Lower lobe of right lung (tissue), 2 donors: ENCODE measurements at regions not wholly inside any gene's neighbourhood (a gene's known extent, or its start where the extent isn't known, plus 50 kb on each side); places are given as distances from the start of the nearest gene placed in this dataset.

Source experiments
- ATAC-seq, 2 donors: fragments of 200-7000 bp; cut with Tn5 transposase; one replicate each; pipeline ENCODE4 v1.9.1; 2020 to 2022; ENCODE audit warnings: mild to moderate bottlenecking in 2 of 2, moderate library complexity in 2 of 2
- DNase-seq: peaks from one replicate; pipeline ENCODE4 v3.0.0-alpha.2; 2020
- H3K27ac ChIP-seq: fragments of 200-600 bp; one replicate; pipeline ENCODE4 v1.8.0; 2022
- H3K27me3 ChIP-seq: fragments of 200-600 bp; one replicate; pipeline ENCODE4 v1.8.0; 2022; ENCODE audit warnings: low read depth
- H3K36me3 ChIP-seq: fragments of 200-600 bp; one replicate; pipeline ENCODE4 v1.8.0; 2022; ENCODE audit warnings: mild to moderate bottlenecking
- H3K4me1 ChIP-seq: fragments of 200-600 bp; one replicate; pipeline ENCODE4 v1.8.0; 2022
- H3K4me3 ChIP-seq: fragments of 200-600 bp; one replicate; pipeline ENCODE4 v1.8.0; 2022; ENCODE audit warnings: mild to moderate bottlenecking
- H3K9me3 ChIP-seq: fragments of 200-600 bp; one replicate; pipeline ENCODE4 v1.8.0; 2022
- intact Hi-C: fragments of 100-400 bp; cut with DNase I; formaldehyde crosslinking; loops from one replicate; pipeline ENCODE4 v1.11.0; 2022
- TF ChIP-seq, protein P1 (sequence below): fragments of 200-600 bp; IDR thresholded peaks from one replicate; pipeline ENCODE4 v1.8.0; 2022; ENCODE audit warnings: antibody characterized with exemption, mild to moderate bottlenecking
- donor health status: DM: no; HTN: yes; CAD: no; lungs with severe emphysema.

- TF ChIP-seq, protein P1, sequence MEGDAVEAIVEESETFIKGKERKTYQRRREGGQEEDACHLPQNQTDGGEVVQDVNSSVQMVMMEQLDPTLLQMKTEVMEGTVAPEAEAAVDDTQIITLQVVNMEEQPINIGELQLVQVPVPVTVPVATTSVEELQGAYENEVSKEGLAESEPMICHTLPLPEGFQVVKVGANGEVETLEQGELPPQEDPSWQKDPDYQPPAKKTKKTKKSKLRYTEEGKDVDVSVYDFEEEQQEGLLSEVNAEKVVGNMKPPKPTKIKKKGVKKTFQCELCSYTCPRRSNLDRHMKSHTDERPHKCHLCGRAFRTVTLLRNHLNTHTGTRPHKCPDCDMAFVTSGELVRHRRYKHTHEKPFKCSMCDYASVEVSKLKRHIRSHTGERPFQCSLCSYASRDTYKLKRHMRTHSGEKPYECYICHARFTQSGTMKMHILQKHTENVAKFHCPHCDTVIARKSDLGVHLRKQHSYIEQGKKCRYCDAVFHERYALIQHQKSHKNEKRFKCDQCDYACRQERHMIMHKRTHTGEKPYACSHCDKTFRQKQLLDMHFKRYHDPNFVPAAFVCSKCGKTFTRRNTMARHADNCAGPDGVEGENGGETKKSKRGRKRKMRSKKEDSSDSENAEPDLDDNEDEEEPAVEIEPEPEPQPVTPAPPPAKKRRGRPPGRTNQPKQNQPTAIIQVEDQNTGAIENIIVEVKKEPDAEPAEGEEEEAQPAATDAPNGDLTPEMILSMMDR: no peak
- Histone ChIP-seq H3K9me3 (no peaks in the 10 kb centered on the region), H3K36me3 (no peaks in the 10 kb centered on the region), H3K4me1 (no peaks in the 10 kb centered on the region), H3K27ac (no peak overlapping the region), H3K4me3 (no peak overlapping the region), H3K27me3 (no peaks in the 10 kb centered on the region)
- ATAC-seq (no peak), DNase-seq (no peak)
- intact Hi-C loops: no loop called here
These were observed 281.6 kb upstream of the SULF2 start for GRCh38 chr20:48066851-48067250.

- DNase-seq (no peak), ATAC-seq (no peak)
- TF ChIP-seq, protein P1: no peak
- Histone ChIP-seq H3K4me3 (no peak overlapping the region), H3K9me3 (no peaks in the 10 kb centered on the region), H3K4me1 (no peaks in the 10 kb centered on the region), H3K27me3 (no peaks in the 10 kb centered on the region), H3K27ac (no peak overlapping the region), H3K36me3 (no peaks in the 10 kb centered on the region)
- intact Hi-C loops: no loop called here
These were observed 281.0 kb upstream of the SULF2 start for GRCh38 chr20:48066246-48066645.

DNA sequence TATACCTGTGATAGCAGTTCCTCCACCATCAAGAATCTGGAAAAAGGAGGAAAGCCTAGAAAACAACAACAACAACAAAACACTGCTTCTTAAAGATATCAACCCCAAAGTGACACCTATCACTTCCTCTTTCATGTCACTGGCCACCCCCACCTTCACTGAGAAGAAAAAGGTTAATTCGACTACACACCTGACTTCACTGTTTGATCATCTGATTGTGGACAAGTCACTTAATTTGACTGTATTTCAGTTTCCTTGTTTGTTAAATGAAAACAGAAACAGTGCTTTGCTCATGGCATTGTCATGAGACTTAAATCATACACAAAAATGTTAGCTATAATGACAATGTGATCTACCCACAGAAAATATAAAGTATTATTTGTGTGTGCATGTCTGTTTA, 280.6 kb upstream of the SULF2 start:
- Histone ChIP-seq H3K27me3 (no peaks in the 10 kb centered on the region), H3K9me3 (no peaks in the 10 kb centered on the region), H3K27ac (no peak overlapping the region), H3K4me1 (no peaks in the 10 kb centered on the region), H3K4me3 (no peak overlapping the region), H3K36me3 (no peaks in the 10 kb centered on the region)
- ATAC-seq: no peak
- intact Hi-C loops: no loop called here
- no peak for DNase-seq
- TF ChIP-seq, protein P1: no peak

- no peaks in the 10 kb centered on the region for H3K27me3 ChIP-seq
- ATAC-seq (no peak), DNase-seq (no peak)
- intact Hi-C loops: no loop called here
- TF ChIP-seq, protein P1: no peak
- H3K4me1 ChIP-seq: no peaks in the 10 kb centered on the region
- H3K4me3 ChIP-seq: no peak overlapping the region
- no peak overlapping the region for H3K27ac ChIP-seq
- no peaks in the 10 kb centered on the region for H3K9me3 ChIP-seq
- no peaks in the 10 kb centered on the region for H3K36me3 ChIP-seq
These were observed 279.6 kb upstream of the SULF2 start for GRCh38 chr20:48064929-48065328.

DNA sequence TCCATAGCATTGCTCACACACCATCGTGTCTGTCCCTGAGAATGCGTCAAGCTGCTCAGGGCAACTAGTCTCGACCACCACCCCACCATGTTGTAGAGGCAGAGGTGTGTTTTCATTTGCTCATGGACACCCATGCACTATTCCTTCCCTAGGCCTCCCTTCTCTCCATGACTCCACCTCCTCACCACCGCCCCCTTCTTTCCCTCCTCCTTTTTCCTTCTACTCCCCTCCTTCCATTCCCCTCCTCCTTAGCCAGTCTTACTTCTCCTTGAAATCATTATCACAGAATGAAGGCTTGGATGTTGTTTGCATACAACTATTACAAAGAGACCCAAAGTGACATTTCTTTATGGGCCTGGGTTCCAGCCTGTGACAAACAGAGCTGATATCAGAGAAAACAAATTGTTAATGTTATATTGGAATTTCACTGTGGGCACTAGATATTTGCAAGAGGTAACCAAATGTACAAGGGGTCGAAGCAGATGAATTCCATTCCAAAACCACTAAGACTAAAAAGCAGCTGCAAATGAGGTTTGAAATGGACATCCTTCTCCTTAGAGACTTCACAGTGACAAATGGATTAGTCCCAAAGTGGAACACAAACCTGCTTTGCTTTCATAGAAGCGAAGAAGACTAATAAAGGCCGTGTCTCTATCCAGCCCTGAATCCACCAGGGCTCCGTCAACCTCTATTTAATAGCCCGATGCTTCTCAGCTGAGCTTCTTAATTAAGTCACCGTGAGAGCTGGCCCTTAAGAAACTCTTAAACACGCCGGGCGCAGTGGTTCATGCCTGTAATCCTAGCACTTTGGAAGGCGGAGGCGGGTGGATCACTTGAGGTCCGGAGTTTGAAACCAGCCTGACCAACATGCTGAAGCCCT, 275.8 kb upstream of the SULF2 start:
- no peaks in the 10 kb centered on the region for H3K27me3 ChIP-seq
- TF ChIP-seq, protein P1: no peak

More for the DNA sequence above, 275.8 kb upstream of the SULF2 start:
- H3K9me3 ChIP-seq: no peaks in the 10 kb centered on the region
- ATAC-seq: no peak
- H3K4me1 ChIP-seq: no peaks in the 10 kb centered on the region
- no peak overlapping the region for H3K27ac ChIP-seq
- H3K36me3 ChIP-seq: no peaks in the 10 kb centered on the region
- DNase-seq: no peak
- H3K4me3 ChIP-seq: no peak overlapping the region
- intact Hi-C loops: no loop called here
